ENCODE measurements at regions not wholly inside any gene's neighbourhood (a gene's known extent, or its start where the extent isn't known, plus 50 kb on each side); places are given as distances from the start of the nearest gene placed in this dataset.

- Histone ChIP-seq H3K27ac (ENCODE audit: low read length) (peak overlapping the region; percentile 22), H3K79me2 (replicated peaks; ENCODE audit: insufficient read depth, low read length) (no peaks in the 10 kb centered on the region), H3K4me3 (ENCODE audit: low read length) (no peak overlapping the region), H3K4me2 (ENCODE audit: low read length) (no peak overlapping the region), H3K9me2 (ENCODE audit: insufficient read depth, low read length) (no peaks in the 10 kb centered on the region), H3K36me3 (ENCODE audit: insufficient read depth, low read length) (no peaks in the 10 kb centered on the region), H4K20me1 (ENCODE audit: insufficient read depth) (no peaks in the 10 kb centered on the region), H3K27me3 (ENCODE audit: insufficient read depth, low read depth, low read length) (no peaks in the 10 kb centered on the region), H3F3A (ENCODE audit: insufficient read depth, low read length, poor library complexity, severe bottlenecking) (no peaks in the 10 kb centered on the region), H3K9ac (ENCODE audit: low read length) (no peak overlapping the region), H2AFZ (ENCODE audit: low read depth, low read length) (no peak overlapping the region), H3K9me3 (ENCODE audit: low read length) (no peaks in the 10 kb centered on the region)
- TF ChIP-seq TAF1 (IDR thresholded peaks at IDR 0.05; ENCODE audit: low read depth) (no peak), EZH2 (IDR thresholded peaks at IDR 0.05; ENCODE audit: borderline replicate concordance, insufficient read depth, low read length, poor library complexity, severe bottlenecking) (no peak), MXI1 (conservative IDR thresholded peaks at IDR 0.05; ENCODE audit: poor library complexity, severe bottlenecking) (no peak), SMC3 (conservative IDR thresholded peaks at IDR 0.05; ENCODE audit: poor library complexity) (no peak), EP300 (conservative IDR thresholded peaks at IDR 0.05; ENCODE audit: poor library complexity, severe bottlenecking) (peak; percentile 14), REST (IDR thresholded peaks at IDR 0.05; ENCODE audit: borderline replicate concordance) (no peak), POLR2AphosphoS5 (IDR thresholded peaks at IDR 0.05) (no peak), CTCF (IDR thresholded peaks at IDR 0.05; ENCODE audit: poor library complexity, severe bottlenecking) (no peak)
Observed at GRCh38 chr14:28676479-28676878, 90.1 kb upstream of the FOXG1 start.

- no peak overlapping the region for H3K4me3 ChIP-seq (ENCODE audit: low read length)
- H3K27me3 ChIP-seq (ENCODE audit: insufficient read depth, low read depth, low read length): no peaks in the 10 kb centered on the region
- no peaks in the 10 kb centered on the region for H4K20me1 ChIP-seq (ENCODE audit: insufficient read depth)
- no peak overlapping the region for H3K27ac ChIP-seq (ENCODE audit: low read length)
- H3F3A ChIP-seq (ENCODE audit: insufficient read depth, low read length, poor library complexity, severe bottlenecking): no peaks in the 10 kb centered on the region
- no peaks in the 10 kb centered on the region for H3K79me2 ChIP-seq (replicated peaks; ENCODE audit: insufficient read depth, low read length)
- H3K9me2 ChIP-seq (ENCODE audit: insufficient read depth, low read length): no peaks in the 10 kb centered on the region
- no peaks in the 10 kb centered on the region for H3K36me3 ChIP-seq (ENCODE audit: insufficient read depth, low read length)
- H3K9ac ChIP-seq (ENCODE audit: low read length): no peak overlapping the region
- no peak for TF ChIP-seq CTCF (IDR thresholded peaks at IDR 0.05; ENCODE audit: poor library complexity, severe bottlenecking)
- TF ChIP-seq EP300 (conservative IDR thresholded peaks at IDR 0.05; ENCODE audit: poor library complexity, severe bottlenecking): no peak
- no peak for TF ChIP-seq POLR2AphosphoS5 (IDR thresholded peaks at IDR 0.05)
- TF ChIP-seq RAD21 (conservative IDR thresholded peaks at IDR 0.05): no peak
- TF ChIP-seq EZH2 (IDR thresholded peaks at IDR 0.05; ENCODE audit: borderline replicate concordance, insufficient read depth, low read length, poor library complexity, severe bottlenecking): no peak
- no peak for TF ChIP-seq MXI1 (conservative IDR thresholded peaks at IDR 0.05; ENCODE audit: poor library complexity, severe bottlenecking)
- H3K4me2 ChIP-seq (ENCODE audit: low read length): no peak overlapping the region
- no peak overlapping the region for H2AFZ ChIP-seq (ENCODE audit: low read depth, low read length)
- no peaks in the 10 kb centered on the region for H3K9me3 ChIP-seq (ENCODE audit: low read length)
Observed at GRCh38 chr14:28677381-28677780, 89.2 kb upstream of the FOXG1 start.
